HAP-1 (cell line): ENCODE measurements at regions not wholly inside any gene's neighbourhood (a gene's known extent, or its start where the extent isn't known, plus 50 kb on each side); places are given as distances from the start of the nearest gene placed in this dataset.

ENCODE experiments used
- DNase-seq, 2 experiments: peaks; one replicate each; pipeline ENCODE4 v3.0.0-alpha.2; 2016 to 2020; ENCODE audit warnings: low spot score in 2 of 2
- H3K27me3 ChIP-seq: fragments of 250-450 bp; sonication (Bioruptor Pico); 2 replicates; pipeline ENCODE4 v1.5.1; 2020; ENCODE audit warnings: low read depth, mild to moderate bottlenecking, moderate library complexity
- H3K36me3 ChIP-seq: fragments of 250-450 bp; sonication (Bioruptor Pico); replicated peaks from 2 replicates; pipeline ENCODE4 v1.5.1; 2020; ENCODE audit warnings: mild to moderate bottlenecking
- H3K4me1 ChIP-seq: fragments of 250-450 bp; sonication (Bioruptor Pico); 2 replicates; pipeline ENCODE4 v1.5.1; 2020; ENCODE audit warnings: mild to moderate bottlenecking
- H3K4me3 ChIP-seq: fragments of 250-450 bp; sonication (Bioruptor Pico); 2 replicates; pipeline ENCODE4 v1.5.1; 2020; ENCODE audit warnings: mild to moderate bottlenecking, moderate library complexity
- H3K9me3 ChIP-seq: fragments of 250-450 bp; sonication (Bioruptor Pico); 2 replicates; pipeline ENCODE4 v1.5.1; 2020; ENCODE audit warnings: mild to moderate bottlenecking, moderate library complexity
- in situ Hi-C: fragments of 300-500 bp; cut with MboI; formaldehyde crosslinking; loops from 3 replicates; pipeline ENCODE4 v1.14.3; 2020; ENCODE audit warnings: low sequenced_read_pairs, inconsistent platforms, mixed read lengths

DNA sequence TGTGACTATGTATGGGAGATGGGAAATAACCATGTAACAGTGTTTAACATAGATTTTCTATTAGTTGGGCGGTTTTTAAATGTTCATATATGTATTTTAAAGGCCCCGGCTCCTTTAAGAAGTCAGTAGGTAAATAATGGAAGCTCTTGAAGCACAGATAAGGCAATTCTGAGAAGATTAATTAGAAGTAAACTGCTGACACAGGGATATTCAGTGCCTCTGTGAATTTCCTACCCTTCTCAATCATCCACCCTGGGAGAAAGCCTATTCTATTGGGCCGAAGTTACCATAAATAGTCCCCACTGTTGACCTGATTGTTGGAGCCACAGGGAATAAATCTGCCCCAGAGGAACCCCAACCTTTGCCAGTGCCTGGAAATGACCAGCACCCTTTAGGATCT, 56.8 kb upstream of the SIX3 start:
- in situ Hi-C loops, result no loop called here

GRCh38 chr2:44886414-44886813, 55.1 kb upstream of the SIX3 start:
- peaks cover under 1% of the 10 kb centered on the region; the same call in 1 of the 2 replicates for H3K9me3 ChIP-seq
- no peaks in the 10 kb centered on the region for H3K36me3 ChIP-seq
- H3K4me3 ChIP-seq, result no peak overlapping the region
- H3K27me3 ChIP-seq, result 0 out of 2 replicates have a peak, but pooled peaks cover 3% of the 10 kb centered on the region
- DNase-seq, result no peak
- H3K4me1 ChIP-seq, result no peaks in the 10 kb centered on the region
- in situ Hi-C loops, result no loop called here

More for the DNA sequence above, 56.8 kb upstream of the SIX3 start:
- Histone ChIP-seq H3K4me1 (no peaks in the 10 kb centered on the region), H3K4me3 (no peak overlapping the region), H3K9me3 (no peaks in the 10 kb centered on the region), H3K27me3 (peaks cover 5% of the 10 kb centered on the region; the same call in 1 of the 2 replicates), H3K36me3 (no peaks in the 10 kb centered on the region)
- no peak for DNase-seq

- no peaks in the 10 kb centered on the region for H3K36me3 ChIP-seq
- DNase-seq, result no peak
- peaks cover 7% of the 10 kb centered on the region; the same call in 1 of the 2 replicates for H3K9me3 ChIP-seq
- no peaks in the 10 kb centered on the region for H3K27me3 ChIP-seq
- in situ Hi-C loops, result no loop called here
- no peak overlapping the region for H3K4me3 ChIP-seq
- H3K4me1 ChIP-seq, result no peaks in the 10 kb centered on the region
Observed at GRCh38 chr2:44889096-44889495, 52.4 kb upstream of the SIX3 start.
